Ovary (tissue), 3 donors: ENCODE measurements at regions not wholly inside any gene's neighbourhood (a gene's known extent, or its start where the extent isn't known, plus 50 kb on each side); places are given as distances from the start of the nearest gene placed in this dataset.

ENCODE experiments used
- CTCF ChIP-seq, 3 donors: fragments of 450-650 bp in 2 of 3; fragments of 200-600 bp in 1 of 3; IDR thresholded peaks; one replicate each; pipeline versions ENCODE4 v1.5.1 to v1.8.0; 2016 to 2022; ENCODE audit warnings: antibody characterized with exemption in 3 of 3, mild to moderate bottlenecking in 1 of 3
- POLR2A ChIP-seq: fragments of 450-650 bp; IDR thresholded peaks from one replicate; pipeline ENCODE4 v1.6.1; 2017; ENCODE audit warnings: antibody characterized with exemption, mild to moderate bottlenecking, moderate library complexity
- donor health status: DM: no; HTN: no; CAD: no.

DNA sequence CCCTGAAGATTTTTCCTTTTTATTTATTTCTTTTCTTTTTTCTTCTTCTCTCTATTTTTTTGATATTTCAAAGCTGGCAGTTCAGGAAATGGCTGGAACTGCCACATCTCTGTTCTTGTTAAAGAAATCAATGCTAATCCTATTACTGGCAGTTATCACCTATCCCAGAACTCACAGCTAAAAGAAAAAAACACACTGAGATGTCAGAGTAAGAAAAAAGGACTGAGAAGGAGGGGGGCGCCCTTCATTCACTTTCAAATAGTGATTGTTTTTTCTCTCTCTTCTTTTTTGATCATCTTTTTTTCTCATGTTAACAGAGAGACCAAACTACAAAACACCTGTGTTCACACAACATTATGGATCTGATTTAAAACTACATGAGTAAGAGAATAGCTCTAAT lies 337.1 kb downstream of the IL20RB start:
- TF ChIP-seq CTCF (IDR thresholded peaks at IDR 0.05), result no peak
- no peak for TF ChIP-seq POLR2A
